GM23338 (cell line): ENCODE measurements at regions not wholly inside any gene's neighbourhood (a gene's known extent, or its start where the extent isn't known, plus 50 kb on each side); places are given as distances from the start of the nearest gene placed in this dataset.

Experiments used
- ATAC-seq: fragments of 200-7000 bp; cut with Tn5 transposase; 3 replicates; pipeline ENCODE4 v1.9.1; 2020
- DNase-seq: peaks from one replicate; pipeline ENCODE4 v3.0.0-alpha.2; 2015; ENCODE audit warnings: low spot score
- H2AFZ ChIP-seq: fragments of 200-600 bp; sonication (generic); 2 replicates; pipeline ENCODE4 v1.8.0; 2016; ENCODE audit warnings: antibody characterized with exemption, mild to moderate bottlenecking, moderate library complexity
- H3F3A ChIP-seq: fragments of 200-600 bp; sonication (generic); replicated peaks from 2 replicates; pipeline ENCODE4 v1.8.0; 2017; ENCODE audit warnings: antibody characterized with exemption, mixed run types, low read depth
- H3K27ac ChIP-seq: fragments of 200-600 bp; sonication (generic); 2 replicates; pipeline ENCODE4 v1.6.1; 2016; ENCODE audit warnings: low read depth
- H3K27me3 ChIP-seq: fragments of 200-600 bp; sonication (generic); 2 replicates; pipeline ENCODE4 v1.8.0; 2016; ENCODE audit warnings: mild to moderate bottlenecking, mixed run types, moderate library complexity; ENCODE audit not compliant: insufficient read depth
- H3K36me3 ChIP-seq: fragments of 200-600 bp; sonication (generic); 2 replicates; pipeline ENCODE4 v1.8.0; 2016; ENCODE audit warnings: mild to moderate bottlenecking; ENCODE audit not compliant: insufficient read depth
- H3K4me1 ChIP-seq: fragments of 200-600 bp; sonication (generic); 2 replicates; pipeline ENCODE4 v1.8.0; 2016; ENCODE audit warnings: mild to moderate bottlenecking, moderate library complexity; ENCODE audit not compliant: insufficient read depth
- H3K4me2 ChIP-seq: fragments of 200-600 bp; sonication (generic); 2 replicates; pipeline ENCODE4 v1.7.1; 2017; ENCODE audit warnings: mixed run types
- H3K4me3 ChIP-seq: fragments of 200-600 bp; sonication (generic); 2 replicates; pipeline ENCODE4 v1.6.1; 2016; ENCODE audit warnings: mixed run types
- H3K79me2 ChIP-seq: fragments of 200-600 bp; sonication (generic); replicated peaks from 2 replicates; pipeline ENCODE4 v1.8.0; 2017; ENCODE audit warnings: mild to moderate bottlenecking; ENCODE audit not compliant: insufficient read depth
- H3K9me2 ChIP-seq: fragments of 200-600 bp; sonication (generic); 2 replicates; pipeline ENCODE4 v1.8.0; 2017; ENCODE audit not compliant: insufficient read depth
- H4K20me1 ChIP-seq: fragments of 200-600 bp; sonication (generic); replicated peaks from 2 replicates; pipeline ENCODE4 v1.8.0; 2017; ENCODE audit warnings: mild to moderate bottlenecking; ENCODE audit not compliant: insufficient read depth
- H3K27ac Mint-ChIP-seq: 2 replicates; pipeline ENCODE4 v1.8.0; 2020; ENCODE audit warnings: inconsistent platforms, mild to moderate bottlenecking, moderate library complexity, mixed read lengths
- H3K27me3 Mint-ChIP-seq: 3 replicates; pipeline ENCODE4 v1.8.0; 2022; ENCODE audit warnings: low read depth, mild to moderate bottlenecking, moderate library complexity, mixed read lengths, inconsistent platforms; ENCODE audit not compliant: insufficient read depth, poor library complexity
- H3K36me3 Mint-ChIP-seq: 3 replicates; pipeline ENCODE4 v1.8.0; 2021; ENCODE audit warnings: low read depth, mild to moderate bottlenecking, inconsistent platforms, moderate library complexity, mixed read lengths
- H3K4me1 Mint-ChIP-seq: 3 replicates; pipeline ENCODE4 v1.8.0; 2020; ENCODE audit warnings: mild to moderate bottlenecking, inconsistent platforms, mixed read lengths
- H3K4me3 Mint-ChIP-seq: 3 replicates; pipeline ENCODE4 v1.8.0; 2021; ENCODE audit warnings: moderate library complexity, mild to moderate bottlenecking, inconsistent platforms, mixed read lengths
- H3K9me3 Mint-ChIP-seq: 3 replicates; pipeline ENCODE4 v1.8.0; 2020; ENCODE audit warnings: moderate library complexity, mild to moderate bottlenecking, inconsistent platforms, mixed read lengths
- ZNF331 ChIP-seq: fragments of 250-450 bp; sonication (Bioruptor Pico); IDR thresholded peaks from 2 replicates; pipeline ENCODE4 v1.5.0; 2020; ENCODE audit warnings: low read depth, mild to moderate bottlenecking, moderate library complexity
- ZNF462 ChIP-seq: fragments of 250-450 bp; sonication (Bioruptor Pico); IDR thresholded peaks from 2 replicates; pipeline ENCODE4 v1.5.0; 2020; ENCODE audit warnings: mild to moderate bottlenecking, moderate library complexity
- TF ChIP-seq, protein P1 (sequence below): IDR thresholded peaks from 2 replicates; pipeline ENCODE4 v1.6.1; 2016; ENCODE audit warnings: antibody characterized with exemption

DNA sequence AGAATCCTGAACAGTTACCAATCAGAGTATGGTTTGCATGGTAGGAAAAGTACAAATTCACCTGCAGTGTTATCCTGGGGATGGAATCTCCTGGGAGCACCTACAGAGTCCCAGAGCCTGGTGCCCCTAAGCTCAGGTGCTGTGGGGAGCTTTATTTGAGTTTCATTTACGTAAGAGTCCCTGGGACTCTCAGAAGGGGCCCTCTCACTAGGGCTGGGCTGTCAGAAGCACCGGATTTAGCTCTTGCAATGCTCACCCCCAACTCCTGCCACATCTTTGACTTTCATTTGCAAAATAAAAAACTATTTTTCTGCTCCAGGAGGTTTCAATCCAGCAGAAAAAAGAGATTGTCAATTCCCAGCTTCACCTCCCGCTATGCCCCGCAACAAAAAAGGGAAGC lies 569.8 kb upstream of the B3GAT1 start:
- H3K4me2 ChIP-seq: 0 out of 2 replicates have a peak overlapping the region, but pooled peaks have one; percentile 8

More for the DNA sequence above, 569.8 kb upstream of the B3GAT1 start:
- H3K79me2 ChIP-seq: no peaks in the 10 kb centered on the region
- no peak overlapping the region for H3K4me3 ChIP-seq
- no peak overlapping the region for H3K27ac ChIP-seq
- H3K4me1 ChIP-seq: peaks cover 10% of the 10 kb centered on the region
- TF ChIP-seq ZNF331 (CRISPR knock-in tag) (no peak), ZNF462 (CRISPR knock-in tag) (no peak)
- TF ChIP-seq, protein P1, sequence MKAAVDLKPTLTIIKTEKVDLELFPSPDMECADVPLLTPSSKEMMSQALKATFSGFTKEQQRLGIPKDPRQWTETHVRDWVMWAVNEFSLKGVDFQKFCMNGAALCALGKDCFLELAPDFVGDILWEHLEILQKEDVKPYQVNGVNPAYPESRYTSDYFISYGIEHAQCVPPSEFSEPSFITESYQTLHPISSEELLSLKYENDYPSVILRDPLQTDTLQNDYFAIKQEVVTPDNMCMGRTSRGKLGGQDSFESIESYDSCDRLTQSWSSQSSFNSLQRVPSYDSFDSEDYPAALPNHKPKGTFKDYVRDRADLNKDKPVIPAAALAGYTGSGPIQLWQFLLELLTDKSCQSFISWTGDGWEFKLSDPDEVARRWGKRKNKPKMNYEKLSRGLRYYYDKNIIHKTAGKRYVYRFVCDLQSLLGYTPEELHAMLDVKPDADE: no peak
- H3K36me3 Mint-ChIP-seq: no peaks in the 10 kb centered on the region; the same call in 2 of the 3 replicates
- no peaks in the 10 kb centered on the region for H3K9me3 Mint-ChIP-seq
- DNase-seq (no peak), ATAC-seq (peak; percentile 69)
- H2AFZ ChIP-seq: peak overlapping the region; percentile 25; the same call in 1 of the 2 replicates
- H3K36me3 ChIP-seq: no peaks in the 10 kb centered on the region
- H4K20me1 ChIP-seq: no peaks in the 10 kb centered on the region
- no peak overlapping the region for H3K27ac Mint-ChIP-seq
- no peaks in the 10 kb centered on the region for H3K27me3 ChIP-seq
- H3K27me3 Mint-ChIP-seq: no peaks in the 10 kb centered on the region
- peaks cover 20% of the 10 kb centered on the region for H3K4me1 Mint-ChIP-seq
- no peak overlapping the region for H3K4me3 Mint-ChIP-seq
- H3F3A ChIP-seq: no peaks in the 10 kb centered on the region
- no peaks in the 10 kb centered on the region for H3K9me2 ChIP-seq
